ENCODE measurements at regions not wholly inside any gene's neighbourhood (a gene's known extent, or its start where the extent isn't known, plus 50 kb on each side); places are given as distances from the start of the nearest gene placed in this dataset.

- ATAC-seq (no peak), DNase-seq (no peak)
- no peaks in the 10 kb centered on the region for H3K36me3 ChIP-seq (ENCODE audit: control insufficient read depth, insufficient read depth, low read length)
- H3K27me3 ChIP-seq (ENCODE audit: control insufficient read depth, insufficient read depth, low read length) = no peaks in the 10 kb centered on the region
- Mint-ChIP-seq H3K27ac (no peak overlapping the region), H3K4me1 (no peaks in the 10 kb centered on the region), H3K9me3 (peaks cover 3 to 6% of the 10 kb centered on the region in 2 donors), H3K27me3 (ENCODE audit: low read depth in 2 of 2) (no peaks in the 10 kb centered on the region), H3K36me3 (no peaks in the 10 kb centered on the region), H3K4me3 (no peak overlapping the region)
- H3K4me1 ChIP-seq (ENCODE audit: control insufficient read depth, insufficient read depth, low read length) = no peaks in the 10 kb centered on the region
- intact Hi-C loops (cut with micrococcal nuclease) = no loop called here
- no peaks in the 10 kb centered on the region for H3K9me3 ChIP-seq (ENCODE audit: control insufficient read depth, insufficient read depth, low read length)
- no peak overlapping the region for H3K4me3 ChIP-seq (ENCODE audit: low read length)
- no peak overlapping the region for H3K27ac ChIP-seq (ENCODE audit: low read length)
- no CpG with 5 or more reads among the region's 2 CpGs for WGBS (ENCODE audit: insufficient coverage)
- no peak for TF ChIP-seq CTCF (IDR thresholded peaks at IDR 0.05)
Measured at GRCh38 chr4:175271010-175271630, 353.0 kb downstream of the ADAM29 start.

DNA sequence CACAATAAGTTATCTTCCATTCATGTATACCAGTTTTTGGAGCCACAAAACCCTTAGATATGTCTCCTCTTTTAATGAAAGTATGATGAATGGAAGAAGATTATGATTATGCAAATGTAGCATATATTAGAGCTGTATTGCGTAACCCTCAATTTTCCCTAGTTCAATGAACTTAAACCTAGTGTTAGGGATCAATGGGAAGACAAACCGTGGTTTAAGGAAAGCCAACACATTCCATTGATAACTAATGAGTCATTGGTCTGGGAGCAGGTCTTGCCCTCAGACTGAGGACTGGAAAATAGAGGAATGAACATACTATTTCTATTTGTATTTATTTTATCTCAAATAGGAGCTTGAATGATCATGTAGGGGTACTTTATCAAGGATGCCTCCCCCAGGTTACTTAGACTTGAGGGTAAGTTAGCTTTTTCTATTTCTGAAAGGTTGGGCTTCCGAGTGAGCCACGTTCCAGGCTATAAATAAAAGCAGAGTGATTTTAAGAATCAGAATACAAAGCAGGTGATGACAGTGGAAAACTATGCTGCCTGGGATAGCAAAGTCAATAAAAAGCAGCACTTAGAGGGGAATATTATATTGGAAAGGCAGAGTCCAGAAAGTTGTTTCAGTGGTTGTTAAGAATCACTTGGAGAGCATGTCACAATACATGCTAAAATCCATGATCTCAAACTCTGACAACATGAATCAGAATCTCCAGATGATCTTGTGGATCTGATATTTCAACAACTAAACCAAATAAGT, 356.0 kb downstream of the ADAM29 start:
- WGBS (ENCODE audit: insufficient coverage) = 78% methylated on average over 2 of the region's 4 CpGs
- no peak overlapping the region for H3K4me3 Mint-ChIP-seq
- peaks cover 6% of the 10 kb centered on the region in 2 donors for H3K9me3 Mint-ChIP-seq
- H3K27ac Mint-ChIP-seq = no peak overlapping the region
- Histone ChIP-seq H3K27ac (ENCODE audit: low read length) (no peak overlapping the region), H3K27me3 (ENCODE audit: control insufficient read depth, insufficient read depth, low read length) (no peaks in the 10 kb centered on the region), H3K4me3 (ENCODE audit: low read length) (no peak overlapping the region), H3K4me1 (ENCODE audit: control insufficient read depth, insufficient read depth, low read length) (no peaks in the 10 kb centered on the region), H3K9me3 (ENCODE audit: control insufficient read depth, insufficient read depth, low read length) (no peaks in the 10 kb centered on the region), H3K36me3 (ENCODE audit: control insufficient read depth, insufficient read depth, low read length) (no peaks in the 10 kb centered on the region)
- TF ChIP-seq CTCF (IDR thresholded peaks at IDR 0.05) = no peak
- intact Hi-C loops (cut with micrococcal nuclease) = no loop called here
- H3K4me1 Mint-ChIP-seq = no peaks in the 10 kb centered on the region
- H3K27me3 Mint-ChIP-seq (ENCODE audit: low read depth in 2 of 2) = no peaks in the 10 kb centered on the region
- H3K36me3 Mint-ChIP-seq = no peaks in the 10 kb centered on the region
- DNase-seq = no peak
- ATAC-seq = no peak

DNA sequence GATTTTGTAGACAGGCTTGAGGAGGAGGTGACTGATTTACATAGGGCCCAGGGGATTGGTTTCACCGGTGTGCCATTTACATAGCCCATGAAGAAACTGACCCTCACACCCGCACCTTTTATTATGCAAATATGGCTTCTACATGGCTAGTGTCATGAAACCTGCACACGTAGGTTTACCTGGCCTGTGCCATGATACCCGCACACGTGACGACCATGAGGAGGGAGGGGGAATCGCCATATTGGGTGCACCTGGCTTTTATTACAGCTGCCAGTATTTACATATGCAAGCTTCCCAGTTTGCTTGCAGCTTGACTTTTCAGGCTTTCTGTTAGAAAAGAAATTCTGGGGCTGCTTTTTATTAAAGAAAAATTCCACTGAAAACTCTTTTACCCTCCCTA, 359.7 kb downstream of the ADAM29 start:
- H3K9me3 Mint-ChIP-seq = peaks cover 6 to 13% of the 10 kb centered on the region in 2 donors
- intact Hi-C loops (cut with micrococcal nuclease) = no loop called here
- H3K27me3 Mint-ChIP-seq (ENCODE audit: low read depth in 2 of 2) = no peaks in the 10 kb centered on the region
- WGBS (ENCODE audit: insufficient coverage) = 84% methylated on average over 7 of the region's 7 CpGs
- no peaks in the 10 kb centered on the region for H3K4me1 Mint-ChIP-seq
- Histone ChIP-seq H3K27me3 (ENCODE audit: control insufficient read depth, insufficient read depth, low read length) (no peaks in the 10 kb centered on the region), H3K9me3 (ENCODE audit: control insufficient read depth, insufficient read depth, low read length) (no peaks in the 10 kb centered on the region), H3K27ac (ENCODE audit: low read length) (no peak overlapping the region), H3K4me1 (ENCODE audit: control insufficient read depth, insufficient read depth, low read length) (no peaks in the 10 kb centered on the region), H3K4me3 (ENCODE audit: low read length) (no peak overlapping the region), H3K36me3 (ENCODE audit: control insufficient read depth, insufficient read depth, low read length) (no peaks in the 10 kb centered on the region)
- H3K4me3 Mint-ChIP-seq = no peak overlapping the region
- no peak for TF ChIP-seq CTCF (IDR thresholded peaks at IDR 0.05)
- H3K27ac Mint-ChIP-seq = no peak overlapping the region
- no peaks in the 10 kb centered on the region for H3K36me3 Mint-ChIP-seq
- DNase-seq (no peak), ATAC-seq (no peak)

All from natural killer cell (primary cell).